NCI-H345 treated with DMSO at 0.1 percent for 48 hours (cell line): ENCODE measurements at regions not wholly inside any gene's neighbourhood (a gene's known extent, or its start where the extent isn't known, plus 50 kb on each side); places are given as distances from the start of the nearest gene placed in this dataset.
"Not testable (repeated sequence)": the region's sequence is repeated elsewhere in the genome, so short reads cannot be mapped to it uniquely, and the experiment has no call there.

Source experiments
- DNase-seq: peaks from one replicate; lab custom pipeline; 2025; ENCODE audit not compliant: unreplicated experiment; lab: John Stamatoyannopoulos, UW

DNA sequence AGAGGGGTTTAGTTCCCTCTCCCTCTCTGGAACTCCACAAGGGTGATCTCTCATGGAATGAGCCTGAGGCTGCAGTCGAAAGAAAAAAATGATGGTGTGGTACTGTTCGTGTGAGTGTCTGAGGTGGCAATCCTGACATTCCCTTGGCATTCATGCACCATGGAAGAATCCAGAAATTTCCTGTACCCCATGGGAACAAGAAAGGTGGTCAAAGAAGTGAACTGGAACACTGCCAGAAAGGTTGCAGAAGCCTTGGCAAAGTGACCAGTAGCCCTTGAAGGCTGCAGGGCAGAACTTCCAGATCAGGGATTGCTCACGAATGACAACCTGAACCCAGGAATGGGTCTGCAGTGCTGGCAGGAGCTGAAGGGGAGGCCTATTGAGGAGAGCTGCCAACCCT lies 394.7 kb downstream of the CD83 start:
- DNase-seq, result no peak

DNA sequence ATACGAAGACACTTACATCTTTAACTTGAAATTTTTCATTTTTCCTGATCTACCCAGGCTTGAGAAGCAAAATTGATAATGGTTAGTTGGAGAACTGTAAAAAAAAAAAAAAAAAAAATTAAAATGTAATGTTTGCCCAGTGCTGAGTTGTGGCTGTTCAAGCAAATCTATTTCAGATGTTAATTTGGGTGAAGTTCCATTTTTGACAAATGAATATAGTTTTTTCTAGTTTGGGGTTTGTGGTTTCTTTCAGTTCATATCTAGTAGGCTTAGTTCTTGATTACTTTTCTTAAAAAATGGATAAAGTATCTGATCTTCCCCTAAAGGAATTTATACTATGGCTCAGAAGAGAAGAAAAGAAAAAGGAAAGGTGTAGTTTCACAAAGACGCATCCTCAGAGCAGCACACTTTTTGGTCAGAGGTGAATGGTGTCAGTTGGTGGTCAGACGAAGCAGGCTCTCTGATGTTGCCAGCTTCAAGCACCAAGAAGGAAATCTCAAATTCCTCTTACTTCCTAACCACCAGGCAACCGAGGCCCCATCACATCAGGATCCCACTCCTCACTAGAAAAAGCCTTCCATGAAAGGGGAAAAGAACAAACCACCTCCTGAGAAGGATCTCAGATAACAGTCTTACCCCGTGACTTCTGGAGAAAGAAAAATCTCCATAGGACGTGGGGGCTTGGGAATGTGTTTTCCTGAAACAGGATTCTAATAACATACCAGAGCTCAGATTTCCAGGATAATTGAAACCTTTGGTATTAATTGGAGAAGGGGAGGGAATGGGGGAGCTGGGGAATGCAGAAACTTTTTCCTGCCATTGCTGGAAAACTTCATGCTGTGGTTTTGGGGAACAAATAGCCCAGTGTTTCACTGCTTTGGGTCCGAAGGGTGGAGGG lies 396.2 kb downstream of the CD83 start:
- no peak for DNase-seq

DNA sequence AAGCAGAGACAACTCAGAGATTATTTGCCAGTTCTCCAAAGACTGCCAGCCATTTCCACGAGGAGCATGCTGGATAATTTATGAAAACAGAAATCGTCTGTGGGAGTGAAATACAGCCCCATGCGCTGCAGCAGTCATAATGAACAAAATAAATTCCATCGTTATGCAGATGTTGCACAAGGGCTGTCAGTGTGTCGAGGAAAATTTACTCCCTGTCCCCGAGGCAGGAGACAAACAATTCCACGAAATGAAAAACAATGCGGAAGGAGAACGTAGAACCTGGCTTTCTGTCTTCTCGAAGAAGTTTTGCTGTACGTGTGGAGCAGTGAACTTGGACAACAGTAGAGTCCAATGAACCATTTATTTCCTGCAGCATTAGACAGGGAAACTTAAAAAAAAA lies 399.4 kb downstream of the CD83 start:
- no peak for DNase-seq

DNA sequence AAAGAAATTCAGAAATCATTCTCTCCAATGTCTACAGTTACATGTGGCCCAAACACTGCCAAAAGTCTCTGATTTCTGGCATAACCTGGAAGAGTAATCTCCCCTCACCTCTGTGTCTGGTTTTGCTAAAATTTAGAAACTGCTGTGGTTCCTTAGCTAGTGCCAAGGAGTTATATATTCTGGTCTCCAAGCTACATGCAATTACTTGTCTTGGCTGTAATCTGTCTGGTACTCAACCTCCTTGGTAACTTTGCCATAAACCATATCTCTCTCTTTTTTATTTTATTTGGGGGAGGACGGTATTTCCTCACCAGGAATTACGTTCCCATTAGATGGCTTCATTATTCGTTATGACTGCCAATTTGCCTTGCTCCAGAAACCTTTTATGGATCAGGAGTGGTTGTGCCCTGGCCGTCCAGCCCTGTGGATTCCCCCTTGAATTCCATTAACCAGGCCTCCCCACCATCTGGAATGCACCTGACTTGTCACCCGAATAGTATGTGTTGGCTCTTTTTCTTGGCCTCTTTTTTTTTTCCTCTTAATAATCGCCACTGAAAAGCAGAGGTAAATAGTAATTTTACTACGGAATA lies 400.0 kb downstream of the CD83 start:
- DNase-seq, result no peak

DNA sequence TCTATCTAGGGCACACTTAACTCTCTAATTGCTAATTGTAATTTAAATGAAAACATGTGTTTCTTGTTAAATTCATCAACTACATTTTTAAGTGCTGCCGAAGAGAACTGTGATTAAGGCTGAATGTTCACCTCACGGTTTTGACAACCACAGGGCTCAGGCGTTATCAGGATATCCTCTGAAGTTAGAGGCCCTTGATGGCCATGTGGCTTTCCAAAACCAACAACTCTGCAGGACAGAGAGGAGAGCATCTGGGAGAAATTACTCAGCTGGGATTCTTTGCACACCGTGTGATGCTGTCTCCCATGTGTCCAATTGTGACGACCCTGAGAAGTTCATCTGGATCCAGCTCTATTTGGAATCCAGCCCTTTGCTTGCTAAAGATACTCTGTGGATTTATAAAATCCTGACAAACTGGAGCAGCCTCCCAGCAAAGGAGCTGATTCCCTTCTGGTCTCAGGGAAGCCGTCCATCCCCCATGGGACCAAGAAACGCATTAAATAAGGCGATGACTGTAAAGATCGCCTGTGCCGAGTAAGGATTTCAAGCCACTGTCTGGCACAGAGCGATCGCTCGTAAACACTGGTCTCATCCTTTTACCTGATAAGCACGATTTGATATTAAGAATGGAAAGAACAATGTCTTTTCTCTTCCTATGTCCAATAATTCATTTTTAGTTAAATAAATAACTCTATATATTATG lies 401.1 kb downstream of the CD83 start:
- no peak for DNase-seq

DNA sequence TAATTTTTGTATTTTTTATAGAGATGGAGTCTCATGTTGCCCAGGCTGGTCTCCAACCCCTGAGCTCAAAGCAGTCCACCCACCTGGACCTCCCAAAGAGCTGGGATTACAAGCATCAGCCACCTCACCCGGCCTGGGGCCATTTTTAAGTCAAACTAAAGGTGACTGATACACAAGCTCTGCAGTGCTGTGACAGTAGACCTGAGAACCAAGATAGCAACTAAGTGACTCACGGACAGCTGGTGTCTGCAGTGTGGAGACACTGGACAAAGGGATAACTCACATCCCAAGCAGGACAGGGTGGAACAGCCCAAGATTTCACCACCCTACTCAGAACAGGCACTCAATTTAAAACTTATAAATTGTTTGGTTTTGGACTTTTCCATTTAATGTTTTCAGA lies 402.5 kb downstream of the CD83 start:
- DNase-seq, result no peak

DNA sequence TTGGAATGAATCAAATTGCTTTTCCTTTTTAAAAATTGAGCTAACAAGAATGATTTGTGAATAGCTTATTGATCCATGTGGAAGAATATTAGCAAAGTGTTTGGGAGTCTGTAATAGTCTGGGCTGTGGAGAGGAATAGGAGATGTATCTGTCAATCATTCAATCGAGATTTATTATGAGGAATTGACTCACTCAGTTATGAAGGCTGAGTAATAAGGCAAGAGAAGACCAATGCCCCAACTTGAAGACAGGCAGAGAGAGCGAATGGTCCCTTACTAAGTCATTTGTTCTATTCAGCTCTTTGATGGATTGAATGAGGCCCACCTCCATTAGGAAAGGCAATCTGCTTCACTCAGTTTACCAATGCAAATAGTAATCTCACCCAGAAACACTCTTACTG lies 403.0 kb downstream of the CD83 start:
- DNase-seq, result no peak

DNA sequence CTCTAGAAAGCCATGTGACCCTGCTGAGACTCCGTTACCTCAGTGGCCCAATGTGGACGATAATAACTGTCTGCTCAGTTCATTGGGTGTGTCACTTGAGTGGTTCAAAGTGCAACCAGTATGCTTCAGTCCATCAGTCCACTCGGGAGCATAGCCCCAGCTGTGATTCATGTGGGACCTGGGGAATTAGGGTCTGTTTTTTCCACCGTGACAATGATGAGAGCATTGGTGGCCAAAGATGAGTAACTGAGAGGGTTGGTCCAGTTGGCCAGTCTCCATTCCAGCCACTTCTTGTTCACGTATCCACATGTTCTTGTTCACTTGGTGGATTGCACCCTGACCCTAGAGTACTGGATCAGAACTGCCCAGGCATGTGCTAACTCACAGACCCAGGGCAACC lies 403.6 kb downstream of the CD83 start:
- no peak for DNase-seq

DNA sequence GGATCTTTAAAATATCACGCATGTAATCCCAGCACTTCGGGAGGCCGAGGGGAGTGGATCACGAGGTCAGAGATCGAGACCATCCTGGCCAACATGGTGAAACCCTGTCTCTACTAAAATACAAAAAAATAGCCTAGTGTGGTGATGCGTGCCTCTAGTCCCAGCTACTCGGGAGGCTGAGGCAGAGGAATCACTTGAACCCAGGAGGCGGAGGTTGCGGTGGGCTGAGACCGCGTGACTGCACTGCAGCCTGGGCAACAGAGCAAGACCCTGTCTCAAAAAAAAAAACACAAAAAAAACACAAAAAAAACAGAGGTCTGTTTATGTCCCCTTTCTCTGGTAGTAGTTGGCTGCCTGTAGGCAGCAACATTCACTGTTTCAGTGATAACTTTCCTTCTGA lies 404.3 kb downstream of the CD83 start:
- not testable (repeated sequence) for DNase-seq

DNA sequence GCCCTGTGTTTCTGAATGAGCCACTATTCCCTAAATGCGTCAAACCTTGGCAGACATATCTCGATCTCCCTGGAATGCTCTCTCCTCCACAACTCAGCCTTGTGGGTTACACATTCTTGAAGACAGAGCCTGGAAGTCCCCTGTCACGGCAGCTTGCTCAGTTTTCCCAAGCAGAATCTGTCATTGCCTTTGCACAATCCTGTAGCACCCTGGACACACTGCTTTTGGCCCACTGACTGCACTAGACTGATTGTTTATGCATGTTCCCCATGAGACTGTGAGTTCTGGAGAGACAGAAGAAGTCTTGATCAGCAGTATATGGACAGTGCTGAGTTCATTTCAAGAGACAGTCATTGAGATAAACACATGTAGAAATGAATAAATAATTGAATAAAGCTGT lies 406.7 kb downstream of the CD83 start:
- no peak for DNase-seq

DNA sequence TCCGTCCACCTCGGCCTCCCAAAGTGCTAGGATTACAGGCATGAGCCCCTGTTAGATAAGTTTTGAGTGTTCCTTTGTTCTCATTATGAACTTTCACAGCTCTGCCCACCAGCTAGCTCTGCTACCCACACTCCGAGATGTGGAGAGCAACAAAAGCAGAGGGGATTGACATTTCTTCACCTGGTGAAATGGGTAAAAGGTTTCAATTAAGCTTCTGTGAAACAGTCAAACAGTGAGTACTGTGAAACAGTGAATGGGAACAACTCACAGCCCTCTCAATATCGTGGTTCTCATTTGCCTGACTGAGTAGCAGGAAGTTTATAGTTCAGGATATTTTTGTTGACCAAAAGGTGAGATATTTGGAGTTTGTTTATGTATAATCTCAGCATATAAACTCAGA lies 412.8 kb downstream of the CD83 start:
- no peak for DNase-seq

DNA sequence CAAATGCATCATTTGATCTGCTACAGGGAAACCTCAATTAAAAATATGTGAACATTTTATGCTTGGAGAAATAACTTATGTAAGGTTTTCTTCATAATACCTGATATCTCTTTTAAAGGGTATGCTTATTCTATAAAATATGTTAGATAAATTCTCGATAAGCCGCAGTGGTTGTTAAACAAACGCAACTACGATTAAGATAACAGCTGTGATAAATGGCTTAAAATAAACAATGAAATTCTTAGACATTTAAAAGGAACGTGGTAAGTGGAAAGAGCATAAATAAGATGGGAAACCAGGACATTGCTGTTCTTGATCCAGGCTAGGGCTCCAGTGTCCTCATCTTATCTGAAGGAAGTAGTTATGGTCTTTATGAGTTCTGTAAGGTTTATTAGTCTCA lies 415.9 kb downstream of the CD83 start:
- no peak for DNase-seq

DNA sequence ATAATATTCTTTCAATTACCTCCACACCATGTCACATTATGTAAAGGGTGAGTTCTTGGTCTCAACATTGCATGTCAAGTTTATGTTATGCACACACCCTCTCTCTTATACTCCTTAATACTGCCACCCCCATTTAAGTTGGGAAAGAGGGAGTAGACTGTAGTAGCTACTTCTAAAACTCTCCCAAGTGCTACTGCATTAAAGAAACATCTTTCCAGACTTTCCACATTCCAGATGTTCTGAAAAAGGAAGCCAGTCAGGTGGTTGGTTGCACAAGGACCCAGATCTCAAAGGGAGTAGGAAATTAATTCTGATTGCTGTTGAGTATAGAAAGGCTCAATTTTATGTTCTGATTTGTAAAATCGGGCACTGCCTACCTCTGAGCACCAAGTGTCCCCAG lies 419.5 kb downstream of the CD83 start:
- DNase-seq, result no peak

DNA sequence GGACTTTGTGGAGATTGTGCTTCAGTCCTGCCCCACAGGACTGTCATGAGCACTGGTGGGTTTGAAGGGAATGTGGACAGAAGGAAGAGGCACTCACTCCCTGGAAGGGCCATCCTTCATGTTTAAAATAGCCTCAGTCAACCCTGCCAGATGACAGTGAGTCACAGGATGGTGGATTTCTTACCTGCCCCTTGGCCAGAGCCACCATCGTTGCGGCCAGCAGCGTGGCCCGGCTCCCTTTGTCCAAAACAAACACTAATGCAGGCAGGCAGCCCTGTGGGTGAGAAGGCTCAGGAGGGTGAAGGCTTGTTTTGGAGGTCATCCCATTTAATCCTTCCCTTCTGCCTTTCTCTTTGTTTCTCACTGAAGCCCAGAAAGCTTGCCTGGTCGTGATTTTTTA lies 422.7 kb downstream of the CD83 start:
- DNase-seq, result no peak

DNA sequence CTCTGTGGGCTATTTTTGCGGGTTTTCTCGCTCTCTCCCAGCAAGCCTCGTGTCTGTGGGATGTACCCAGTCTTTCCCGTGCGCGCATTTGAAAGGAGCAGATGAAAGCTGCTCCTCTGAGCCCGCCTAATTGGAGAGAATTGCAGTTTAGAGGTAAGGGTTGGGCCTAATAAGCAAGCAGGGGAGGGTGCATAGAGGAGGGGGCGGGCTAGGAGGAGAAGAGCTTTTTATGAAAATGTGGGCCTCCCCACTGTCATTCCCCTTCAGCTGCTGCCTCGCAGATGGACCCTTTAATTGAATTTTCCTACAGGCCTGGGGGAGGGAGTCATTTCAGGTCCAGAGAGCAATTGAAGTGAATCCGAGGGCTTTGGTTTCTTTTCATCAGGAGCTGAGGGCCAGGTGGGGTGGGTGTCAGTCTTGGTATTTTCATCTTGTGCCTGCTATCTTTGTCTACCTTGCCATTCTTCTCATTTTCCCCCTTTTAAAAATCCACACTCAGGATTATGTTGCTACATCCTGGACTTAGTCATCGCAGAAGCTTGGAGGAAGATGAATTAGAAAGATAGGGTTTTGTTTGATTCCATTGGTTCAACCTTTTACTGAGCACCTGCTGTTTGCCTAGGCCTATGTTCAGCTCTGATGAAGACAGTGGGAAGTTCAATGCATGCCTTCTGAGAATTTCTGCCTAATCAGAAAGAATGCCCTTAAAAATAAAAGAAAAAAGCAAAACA lies 423.4 kb downstream of the CD83 start:
- no peak for DNase-seq

DNA sequence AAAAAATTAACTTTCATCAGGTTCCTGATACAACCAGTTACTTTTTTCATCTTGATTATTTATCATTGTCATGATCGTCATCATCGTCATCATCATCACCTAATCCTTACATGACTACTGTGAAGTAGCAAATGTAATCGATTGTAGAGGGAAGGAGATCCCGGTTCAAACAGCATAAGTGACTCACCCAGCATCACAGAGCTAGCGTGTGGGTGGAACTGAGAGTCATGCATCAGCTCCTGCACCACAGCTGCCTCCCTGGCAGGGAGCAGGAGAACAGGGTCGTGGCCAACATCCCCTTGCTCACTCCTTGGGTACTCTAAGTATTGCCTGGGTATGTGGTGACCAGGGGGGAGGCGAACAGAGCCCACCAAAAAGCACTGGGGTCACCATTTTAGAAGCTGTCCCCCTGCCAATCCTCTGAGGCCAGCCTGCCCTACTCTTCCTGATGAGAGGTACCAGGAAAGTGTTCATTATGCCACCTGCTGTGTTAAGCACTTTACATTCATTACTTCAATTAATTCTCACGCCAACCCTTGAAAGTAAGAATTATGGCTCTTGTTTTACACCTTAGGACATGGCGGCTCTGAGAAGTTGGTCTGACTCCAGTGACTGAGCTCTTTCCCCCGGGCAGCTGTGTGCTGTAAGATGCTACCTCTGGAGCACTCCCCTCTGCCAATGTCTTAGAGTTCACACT lies 425.2 kb downstream of the CD83 start:
- no peak for DNase-seq

DNA sequence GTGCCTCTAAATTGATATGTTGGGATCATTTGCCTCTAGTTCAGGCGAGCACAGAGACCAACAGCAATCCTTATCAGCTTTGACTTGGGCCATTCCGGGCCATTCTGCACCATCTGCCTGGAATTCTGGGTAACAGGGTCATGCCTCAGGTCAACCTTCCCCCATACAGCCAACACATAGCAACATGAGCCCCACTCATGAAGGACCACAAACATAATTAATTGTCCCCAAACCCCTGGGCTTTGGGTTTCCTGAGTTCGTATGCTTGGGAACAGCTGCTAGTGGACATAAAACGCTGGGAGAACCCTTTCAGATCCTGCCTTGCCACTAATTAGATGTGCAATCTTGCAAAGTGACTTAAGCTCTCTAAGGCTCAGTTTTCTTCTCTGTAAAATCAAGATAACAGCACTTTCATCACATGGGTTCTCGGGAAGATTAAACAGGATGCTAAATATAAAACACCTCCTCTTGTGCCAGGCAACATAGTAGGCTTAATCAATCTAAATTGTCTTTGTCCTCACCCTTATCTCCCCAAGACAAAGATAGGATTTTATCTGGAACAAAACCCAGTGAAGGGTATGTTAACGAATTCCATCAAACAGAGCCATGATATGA lies 426.5 kb downstream of the CD83 start:
- no peak for DNase-seq

DNA sequence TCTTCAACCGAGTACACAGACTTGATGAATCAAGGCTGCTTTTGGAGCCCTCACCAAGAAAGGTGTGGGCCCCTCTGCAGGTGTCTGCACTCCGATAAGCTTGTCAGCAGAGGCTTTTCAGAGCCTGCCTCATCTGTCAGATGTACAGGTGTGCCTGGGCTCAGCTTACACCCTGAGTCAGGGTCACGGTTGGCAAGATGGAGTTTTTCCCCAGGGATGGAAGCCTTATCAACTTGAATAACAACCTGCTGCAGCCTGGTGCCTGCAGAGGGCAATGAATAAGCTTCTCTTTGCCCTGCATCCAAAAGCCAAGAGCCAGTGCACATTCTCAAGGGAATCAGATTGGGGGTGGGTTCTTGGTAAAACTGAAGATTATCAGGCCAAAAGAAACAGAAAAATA lies 427.1 kb downstream of the CD83 start:
- no peak for DNase-seq

DNA sequence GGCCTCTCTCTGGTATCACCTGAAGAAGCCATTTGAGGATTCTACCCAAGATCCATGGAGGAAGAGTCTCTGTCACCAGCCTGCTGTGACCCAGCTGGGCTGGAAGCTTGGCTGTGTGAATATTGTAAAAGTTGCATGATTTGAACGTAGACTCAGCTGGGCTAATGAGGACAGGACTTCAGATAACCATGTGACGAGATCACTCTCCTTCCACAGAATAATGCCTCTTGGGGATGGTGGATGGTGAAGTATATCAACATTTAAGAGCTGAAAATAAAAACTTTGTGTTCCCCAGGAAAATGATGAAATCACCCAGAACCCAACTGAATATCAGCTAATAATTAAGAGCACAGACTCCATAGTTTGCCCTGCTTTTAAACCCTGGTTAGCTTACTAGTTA lies 427.9 kb downstream of the CD83 start:
- no peak for DNase-seq

DNA sequence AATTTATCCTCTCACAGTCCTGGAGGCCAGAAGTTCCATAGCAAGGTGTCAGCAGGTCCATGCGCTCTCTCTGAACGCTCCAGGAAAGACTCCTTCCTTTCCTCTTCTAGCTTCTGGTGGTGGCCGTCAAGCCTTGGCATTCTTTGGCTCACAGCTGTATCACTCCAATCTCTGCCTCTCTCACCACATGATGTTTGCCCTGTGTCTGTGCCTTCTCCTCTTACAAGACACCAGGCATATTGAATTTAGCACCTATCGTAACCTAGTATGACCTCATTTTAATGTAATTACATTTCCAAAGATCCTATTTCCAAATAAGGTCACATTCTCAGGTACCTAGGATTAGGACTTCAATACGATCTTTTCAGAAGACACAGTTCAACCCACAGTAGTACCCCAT lies 428.5 kb downstream of the CD83 start:
- DNase-seq, result no peak
